Stimulated activated CD8-positive, alpha-beta memory T cell treated with anti-CD3 and anti-CD28 coated beads, Interleukin-12 subunit alpha, Interleukin-12 subunit beta, amount 100 ng/mL, for 4 hours (primary cell): ENCODE measurements at regions not wholly inside any gene's neighbourhood (a gene's known extent, or its start where the extent isn't known, plus 50 kb on each side); places are given as distances from the start of the nearest gene placed in this dataset.
"Not testable (repeated sequence)": the region's sequence is repeated elsewhere in the genome, so short reads cannot be mapped to it uniquely, and the experiment has no call there.

ENCODE experiments used
- DNase-seq: peaks from one replicate; pipeline ENCODE4 v3.0.0-alpha.2; 2020; ENCODE audit warnings: low read depth

- not testable (repeated sequence) for DNase-seq
Observed at GRCh38 chr1:5766996-5767395, 225.2 kb downstream of the NPHP4 start.

GRCh38 chr1:5765997-5766913, 226.0 kb downstream of the NPHP4 start:
- no peak for DNase-seq

- no peak for DNase-seq
Observed at GRCh38 chr1:5765483-5765882, 226.7 kb downstream of the NPHP4 start.

GRCh38 chr1:5764959-5765358, 227.3 kb downstream of the NPHP4 start:
- no peak for DNase-seq

- no peak for DNase-seq
Observed at GRCh38 chr1:5764464-5764863, 227.8 kb downstream of the NPHP4 start.

- no peak for DNase-seq
Observed at GRCh38 chr1:5763696-5764370, 228.4 kb downstream of the NPHP4 start.

- no peak for DNase-seq
Observed at GRCh38 chr1:5758859-5759578, 233.2 kb downstream of the NPHP4 start.

- DNase-seq = no peak
Observed at GRCh38 chr1:5758000-5758858, 234.0 kb downstream of the NPHP4 start.

GRCh38 chr1:5757187-5757805, 234.9 kb downstream of the NPHP4 start:
- no peak for DNase-seq

GRCh38 chr1:5756434-5757186, 235.6 kb downstream of the NPHP4 start:
- no peak for DNase-seq

GRCh38 chr1:5755552-5756125, 236.6 kb downstream of the NPHP4 start:
- DNase-seq = no peak

GRCh38 chr1:5754817-5755551, 237.2 kb downstream of the NPHP4 start:
- DNase-seq = no peak

- DNase-seq = no peak
Observed at GRCh38 chr1:5753549-5754421, 238.4 kb downstream of the NPHP4 start.

GRCh38 chr1:5752746-5753548, 239.3 kb downstream of the NPHP4 start:
- no peak for DNase-seq

GRCh38 chr1:5751833-5752745, 240.1 kb downstream of the NPHP4 start:
- no peak for DNase-seq

GRCh38 chr1:5751163-5751540, 241.1 kb downstream of the NPHP4 start:
- no peak for DNase-seq
